NCI-H2227 treated with DMSO at 0.1 percent for 48 hours (cell line): ENCODE measurements at regions not wholly inside any gene's neighbourhood (a gene's known extent, or its start where the extent isn't known, plus 50 kb on each side); places are given as distances from the start of the nearest gene placed in this dataset.
A peak's percentile ranks its signal among the peaks of the same experiment; 100 is the strongest.
"Not testable (repeated sequence)": the region's sequence is repeated elsewhere in the genome, so short reads cannot be mapped to it uniquely, and the experiment has no call there.

Experiments
- DNase-seq: peaks from one replicate; lab custom pipeline; 2025; lab: John Stamatoyannopoulos, UW

DNA sequence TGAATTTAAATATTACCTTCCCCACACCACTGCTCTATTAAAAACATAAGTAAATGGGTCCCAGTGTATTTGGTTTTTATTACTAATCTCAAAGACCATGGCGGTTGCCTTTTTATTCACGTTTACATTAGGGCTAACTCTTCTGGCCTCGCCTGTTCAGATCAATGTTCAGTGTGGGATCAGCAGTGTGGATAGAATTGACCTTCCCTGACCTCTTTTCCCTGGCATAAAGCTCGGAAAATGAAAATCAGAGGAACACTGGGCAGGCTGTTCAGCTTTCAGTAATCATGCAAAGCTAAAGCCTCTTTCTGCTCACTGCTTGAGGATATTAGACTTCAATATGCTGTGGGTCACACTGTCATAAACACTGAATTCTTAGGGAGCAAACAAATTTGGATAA, 422.6 kb upstream of the ONECUT1 start:
- no peak for DNase-seq

DNA sequence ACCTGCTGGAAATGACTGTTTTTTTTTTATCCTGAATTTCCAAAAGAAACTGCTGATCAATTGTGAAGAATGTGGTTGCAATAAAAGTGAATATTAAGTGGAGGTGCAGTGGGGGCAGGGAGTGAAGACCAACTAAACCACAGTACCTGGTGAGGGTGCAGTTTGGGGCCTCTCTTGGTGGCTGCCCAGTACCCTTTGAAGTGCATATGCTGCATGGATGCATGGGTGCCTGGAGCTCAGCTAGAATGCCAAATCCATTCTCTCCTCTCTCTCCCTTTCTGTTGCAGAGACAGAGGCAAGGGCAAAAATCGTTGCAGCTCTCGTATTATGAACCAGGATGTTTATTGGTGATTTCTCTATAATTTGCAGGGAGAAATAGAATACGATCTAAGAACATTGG, 420.5 kb upstream of the ONECUT1 start:
- no peak for DNase-seq

DNA sequence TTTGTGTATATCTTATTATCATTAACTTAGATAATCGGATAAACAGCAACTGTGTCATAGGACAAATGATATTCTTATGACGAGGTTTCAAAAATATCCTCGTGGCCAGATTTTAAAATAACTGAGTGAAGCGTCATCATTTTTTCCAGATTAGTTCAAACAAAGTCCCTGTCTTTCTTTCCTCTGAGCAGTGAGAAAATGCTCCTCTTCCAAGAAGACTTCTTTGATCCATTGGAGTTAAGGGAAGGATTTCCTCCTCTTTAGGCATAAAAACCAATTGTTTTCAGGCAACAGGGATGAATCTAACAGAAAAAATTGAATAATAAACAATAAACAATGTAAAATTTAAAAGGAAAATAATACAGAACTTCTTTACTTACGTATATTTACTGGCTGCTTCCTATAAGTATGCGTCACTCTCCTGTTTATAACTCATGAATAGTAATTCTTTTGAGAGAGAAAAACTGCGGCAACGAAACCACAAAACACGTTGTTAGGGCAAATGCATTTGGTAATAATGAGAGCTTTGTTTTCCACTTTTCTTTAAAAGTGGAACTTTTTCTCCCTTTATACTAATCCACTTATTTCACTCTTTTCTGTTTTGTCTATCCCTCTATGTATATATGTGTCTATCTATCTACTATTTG, 419.4 kb upstream of the ONECUT1 start:
- no peak for DNase-seq

DNA sequence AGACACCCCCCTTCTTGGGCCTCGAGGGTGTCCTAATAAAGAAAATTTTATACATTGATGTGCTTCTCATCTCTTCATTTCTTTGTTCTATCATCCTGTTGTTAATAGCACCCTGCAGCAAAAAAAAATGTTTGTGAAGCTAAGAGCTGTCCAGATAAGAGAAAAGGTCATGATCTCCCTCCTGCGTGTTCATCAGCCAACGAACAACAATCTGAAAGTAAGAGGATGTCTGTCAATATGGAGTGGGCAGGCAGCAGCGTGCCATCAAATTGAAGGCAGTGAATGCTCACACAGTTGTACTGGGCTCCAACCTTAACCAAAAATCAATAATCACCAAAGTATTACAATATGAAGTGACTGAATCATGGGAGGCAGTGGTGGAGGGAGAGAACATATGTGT, 418.6 kb upstream of the ONECUT1 start:
- no peak for DNase-seq

DNA sequence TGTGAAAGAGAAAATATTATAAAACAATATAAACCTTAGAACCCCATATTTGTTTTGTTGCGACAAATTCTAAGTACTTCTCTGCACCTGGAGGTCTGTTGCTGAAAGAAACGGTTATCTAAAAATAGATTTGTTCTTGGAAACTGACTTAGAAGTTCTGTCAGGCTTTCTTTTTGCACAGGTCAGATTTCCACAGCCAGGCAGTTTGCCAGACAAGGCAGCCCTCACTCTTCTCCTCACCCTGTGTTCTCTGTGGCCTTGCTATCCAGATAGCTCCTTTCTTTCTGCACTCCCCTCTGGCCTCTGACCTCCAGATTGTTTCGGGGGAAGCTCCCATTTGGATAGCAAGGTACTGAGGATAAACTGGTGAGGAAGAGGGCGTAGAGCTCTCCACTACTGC, 413.3 kb upstream of the ONECUT1 start:
- DNase-seq, result no peak

DNA sequence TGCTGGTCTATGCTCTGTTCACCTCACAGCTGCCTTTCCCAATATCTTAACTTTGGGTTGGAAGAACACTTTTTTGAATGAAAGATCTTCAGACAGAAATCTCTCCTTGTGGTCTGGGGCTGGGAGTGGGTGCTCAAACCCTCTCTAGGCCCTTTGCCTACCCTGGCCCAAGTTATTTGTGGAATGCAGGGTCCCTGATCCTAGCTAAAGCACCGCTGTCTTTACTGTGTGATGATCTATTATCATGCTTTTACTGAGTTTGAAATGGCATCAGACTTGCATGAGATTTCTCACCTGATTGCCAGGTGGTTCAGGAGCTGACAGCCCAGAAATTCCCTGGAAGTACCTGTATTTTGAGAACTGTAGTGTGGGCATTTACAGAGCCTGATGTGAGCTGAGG, 412.7 kb upstream of the ONECUT1 start:
- no peak for DNase-seq

DNA sequence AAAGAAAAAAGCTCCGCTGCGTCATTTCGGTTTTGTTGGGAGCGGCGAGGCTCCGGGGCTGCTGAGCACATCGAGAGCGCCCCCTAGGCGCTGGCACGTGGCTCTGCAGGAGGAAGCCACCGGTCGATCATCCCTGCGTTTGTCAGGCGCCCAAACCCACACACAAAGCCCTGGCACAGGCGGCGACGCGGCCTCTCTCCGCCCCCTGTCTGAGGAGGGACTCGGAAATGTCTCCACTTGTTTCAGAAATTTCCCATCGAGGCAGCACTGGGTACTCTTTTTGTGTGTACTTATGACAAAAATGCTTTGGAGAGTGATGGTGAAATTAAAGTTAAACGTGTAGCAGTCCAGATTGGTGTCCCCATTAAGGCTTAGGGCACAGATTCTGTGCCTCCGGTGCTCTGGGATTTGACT, 407.3 kb upstream of the ONECUT1 start:
- peak; percentile 39 for DNase-seq

DNA sequence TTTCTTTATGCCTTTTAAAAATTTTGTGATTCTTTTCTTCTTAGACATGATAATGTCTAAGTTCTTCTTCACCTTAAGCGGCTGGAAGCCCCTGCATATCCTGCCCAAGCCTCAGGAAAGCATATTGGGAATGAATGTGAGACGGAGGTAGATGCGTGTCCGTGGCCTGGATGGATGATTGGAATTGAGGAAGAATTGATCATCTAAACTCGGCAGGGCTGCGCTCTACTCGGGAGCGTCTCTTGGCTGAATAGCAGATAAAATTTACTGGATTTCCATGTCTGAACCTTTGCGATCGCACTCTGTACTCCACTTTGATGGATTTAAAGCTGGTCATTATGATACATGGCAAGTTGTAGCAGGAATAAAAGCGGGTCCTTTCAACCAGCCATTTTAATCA, 406.7 kb upstream of the ONECUT1 start:
- no peak for DNase-seq

DNA sequence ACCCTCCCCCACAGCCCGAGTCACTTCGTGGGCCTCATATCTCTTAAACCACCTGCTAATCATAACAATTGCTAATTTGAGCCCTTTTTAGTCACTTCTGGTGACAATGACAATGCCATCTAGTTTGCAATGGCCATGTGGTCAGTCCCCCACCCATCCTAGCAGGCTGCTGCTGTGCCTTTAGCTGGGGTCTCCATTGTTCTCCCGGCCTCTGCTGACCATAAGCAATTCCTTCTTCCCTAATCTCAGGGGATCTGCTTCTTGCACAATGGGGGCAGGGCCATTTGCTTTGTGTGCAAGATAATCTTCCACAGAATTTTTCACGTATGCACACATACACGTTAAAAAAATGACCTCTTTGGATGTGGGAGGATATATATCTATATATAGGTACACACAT, 406.1 kb upstream of the ONECUT1 start:
- no peak for DNase-seq

DNA sequence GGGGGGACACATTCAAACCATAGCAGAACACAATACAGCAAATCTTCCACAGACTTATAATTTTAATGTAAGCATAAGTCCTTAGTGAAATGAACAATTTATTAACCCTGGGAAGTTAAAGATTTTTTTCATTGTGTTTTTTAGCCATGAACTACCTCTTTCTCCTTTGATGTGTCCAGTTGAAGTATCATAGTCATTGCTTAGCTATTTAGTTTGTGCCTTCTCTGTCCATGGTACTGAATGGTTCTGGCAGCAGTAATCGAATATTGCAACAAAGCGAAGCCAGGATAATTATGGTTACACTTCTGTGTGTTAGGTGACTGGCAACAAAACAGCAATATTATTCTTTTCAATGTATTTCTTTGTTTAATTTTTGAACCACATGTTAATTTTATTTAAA, 403.0 kb upstream of the ONECUT1 start:
- DNase-seq, result no peak

DNA sequence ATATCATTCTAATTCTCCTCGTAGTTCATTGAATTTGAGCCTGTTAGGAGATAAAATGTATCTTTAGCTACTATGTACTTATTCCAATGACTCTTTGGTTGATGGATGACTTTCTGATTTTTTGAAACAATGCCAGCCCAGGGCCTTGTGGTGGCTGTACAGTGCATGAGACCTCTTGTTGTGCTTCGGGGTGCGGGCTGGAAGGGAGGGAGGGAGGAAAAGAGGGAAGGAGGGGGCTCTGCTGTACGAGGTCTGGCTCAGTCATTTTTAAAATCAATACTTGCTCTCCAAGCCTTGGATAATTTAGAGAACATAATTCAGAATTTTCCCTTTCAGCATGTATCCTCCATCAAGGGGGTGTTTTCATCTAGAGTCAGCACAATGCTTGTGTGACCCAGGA, 399.7 kb upstream of the ONECUT1 start:
- DNase-seq, result no peak

DNA sequence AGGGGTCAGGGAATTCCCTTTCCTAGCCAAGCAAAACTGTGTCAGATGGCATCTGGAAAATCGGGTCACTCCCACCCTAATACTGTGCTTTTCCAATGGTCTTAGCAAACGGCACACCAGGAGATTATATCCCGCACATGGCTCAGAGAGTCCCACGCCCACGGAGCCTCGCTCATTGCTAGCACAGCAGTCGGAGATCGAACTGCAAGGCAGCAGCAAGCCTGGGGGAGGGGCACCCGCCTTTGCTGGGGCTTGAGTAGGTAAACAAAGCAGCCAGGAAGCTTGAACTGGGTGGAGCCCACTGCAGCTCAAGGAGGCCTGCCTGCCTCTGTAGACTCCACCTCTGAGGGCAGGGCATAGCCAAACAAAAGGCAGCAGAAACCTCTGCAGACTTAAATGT, 393.3 kb upstream of the ONECUT1 start:
- not testable (repeated sequence) for DNase-seq

DNA sequence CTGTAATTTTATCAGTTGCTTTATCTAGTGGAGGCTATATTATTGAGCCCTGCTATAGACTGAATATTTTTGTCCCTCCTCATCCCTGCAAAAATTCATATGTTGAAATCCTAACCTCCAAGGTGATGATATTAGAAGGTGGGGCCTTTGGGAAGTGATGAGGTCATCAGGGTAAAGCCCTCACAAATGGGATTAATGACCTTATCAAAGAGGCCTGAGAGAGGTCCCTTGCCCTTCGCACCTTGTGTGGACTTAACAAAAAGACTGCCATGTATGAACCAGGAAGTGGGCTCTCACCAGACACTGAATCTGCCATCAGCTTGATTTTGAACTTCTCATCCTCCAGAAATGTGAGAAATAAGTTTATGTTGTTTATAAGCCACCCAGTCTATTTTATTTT, 381.4 kb upstream of the ONECUT1 start:
- DNase-seq, result no peak

DNA sequence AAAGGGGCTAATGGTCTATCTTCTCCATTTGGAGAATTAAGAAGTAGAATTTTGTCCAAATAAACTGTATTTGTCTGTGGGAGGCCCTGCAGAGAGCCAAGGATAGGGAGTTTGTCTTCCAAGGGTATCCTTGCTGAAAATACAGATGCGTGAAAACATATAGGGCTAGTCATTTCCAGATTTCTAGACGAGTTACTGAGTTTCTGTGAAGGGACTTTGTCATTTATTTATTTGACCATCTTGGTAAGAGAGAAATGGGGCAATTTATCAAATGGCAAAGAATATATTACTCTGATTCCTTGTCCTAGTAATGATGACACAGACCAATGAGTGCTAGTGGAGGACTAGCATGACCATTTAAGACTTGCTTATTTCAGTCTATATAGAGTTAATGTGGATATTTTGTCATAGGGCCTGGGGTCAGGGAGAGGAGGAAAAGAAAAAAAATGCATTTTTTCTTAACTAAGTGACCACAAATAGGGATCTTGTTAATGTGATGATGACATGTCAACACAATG, 376.6 kb upstream of the ONECUT1 start:
- no peak for DNase-seq

DNA sequence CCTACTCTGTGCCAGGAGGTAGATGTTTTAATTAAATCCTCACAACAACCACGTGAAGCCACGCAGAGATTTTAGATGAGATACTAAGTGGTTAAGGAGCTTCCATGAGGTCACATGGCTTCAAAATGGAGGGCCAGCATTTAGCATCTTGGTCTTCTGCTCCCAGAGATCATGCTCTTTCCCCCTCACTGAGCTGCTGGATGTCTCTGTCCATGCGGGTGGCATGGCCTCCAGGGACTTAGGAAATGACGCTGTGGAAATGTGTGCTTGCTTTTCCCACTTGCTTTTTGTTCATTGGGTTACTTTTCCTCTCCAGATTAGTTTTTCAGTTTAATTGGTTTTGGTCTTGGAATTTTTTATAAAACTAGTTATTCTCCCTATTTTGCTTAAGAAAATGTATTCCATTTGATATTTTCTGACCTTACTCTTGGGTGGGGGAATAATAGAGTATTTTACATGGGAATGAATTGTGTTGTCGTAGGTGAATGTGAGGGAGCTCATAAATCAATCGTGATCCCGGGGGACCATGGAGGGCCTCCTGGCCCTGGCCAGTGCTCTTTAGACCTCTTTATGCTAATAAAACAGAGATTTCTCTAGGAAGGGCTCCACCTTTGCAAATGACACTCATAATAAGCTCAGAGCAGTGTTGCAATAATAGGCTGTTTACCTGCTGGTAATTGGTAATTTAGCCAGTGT, 376.0 kb upstream of the ONECUT1 start:
- no peak for DNase-seq

DNA sequence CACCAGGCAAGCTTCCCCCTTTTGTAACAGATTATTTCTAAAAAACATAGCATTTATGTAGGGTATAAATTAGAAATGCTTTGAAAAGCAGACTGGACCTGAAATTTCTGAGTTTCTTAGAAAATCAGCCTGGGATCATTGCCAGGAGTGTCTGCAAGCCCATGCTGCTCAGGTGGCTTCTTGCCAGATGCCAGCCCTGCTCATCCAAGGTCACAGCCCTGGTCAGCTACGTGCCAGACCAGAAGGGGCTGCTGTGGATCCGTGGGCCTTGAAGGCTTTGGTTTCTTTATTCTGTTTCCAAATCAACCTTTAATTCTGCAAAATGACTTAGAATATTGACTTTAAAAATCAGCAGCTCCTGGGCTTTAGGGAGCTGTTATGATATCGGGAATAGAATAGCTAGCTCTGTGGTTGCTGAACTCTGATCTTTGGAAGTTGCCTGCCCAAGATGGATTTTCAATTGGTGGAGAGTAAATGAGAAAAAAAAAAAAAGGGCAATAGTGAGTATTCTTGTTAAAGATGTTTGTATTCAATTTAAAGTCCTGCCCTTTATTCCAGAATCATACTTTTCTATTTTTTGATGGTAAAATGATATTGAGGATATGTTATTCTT, 370.1 kb upstream of the ONECUT1 start:
- DNase-seq, result no peak

DNA sequence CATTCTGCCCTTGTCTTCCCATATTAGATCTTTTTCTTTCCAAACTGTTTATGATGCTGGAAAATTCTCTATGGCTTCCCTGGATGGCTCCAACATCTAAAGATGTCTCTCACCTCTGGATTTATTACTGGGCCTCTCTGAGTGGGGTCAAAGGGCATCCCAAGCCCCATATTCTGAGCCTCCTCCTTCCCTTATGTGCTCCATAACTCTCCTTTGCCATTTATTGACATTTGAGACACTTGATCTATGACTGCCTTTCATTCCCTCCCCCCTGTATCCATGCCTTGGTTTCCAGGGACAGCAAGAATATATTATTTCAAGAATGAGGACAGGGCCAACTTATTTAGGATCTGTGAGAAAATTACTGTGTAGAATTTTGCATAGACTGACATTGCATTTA, 369.3 kb upstream of the ONECUT1 start:
- DNase-seq, result no peak

DNA sequence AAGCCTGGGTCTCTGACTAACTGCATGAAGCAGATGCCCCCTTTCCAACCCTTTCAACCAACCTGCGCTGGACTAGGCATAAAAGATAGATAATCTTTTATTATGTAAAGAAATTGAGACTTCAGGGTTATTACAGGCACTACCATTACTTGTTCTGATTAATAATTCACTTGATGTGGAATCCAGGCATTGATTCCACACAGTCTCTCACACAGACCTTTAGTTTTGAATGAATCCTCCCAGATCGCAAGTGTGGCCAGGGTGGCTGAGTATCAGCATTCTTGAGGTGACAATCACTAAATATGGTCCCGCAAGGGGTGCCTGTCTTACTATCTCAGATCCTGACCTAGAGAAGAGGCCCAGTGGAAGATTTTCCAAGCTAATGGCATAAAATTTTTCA, 368.9 kb upstream of the ONECUT1 start:
- DNase-seq, result no peak

DNA sequence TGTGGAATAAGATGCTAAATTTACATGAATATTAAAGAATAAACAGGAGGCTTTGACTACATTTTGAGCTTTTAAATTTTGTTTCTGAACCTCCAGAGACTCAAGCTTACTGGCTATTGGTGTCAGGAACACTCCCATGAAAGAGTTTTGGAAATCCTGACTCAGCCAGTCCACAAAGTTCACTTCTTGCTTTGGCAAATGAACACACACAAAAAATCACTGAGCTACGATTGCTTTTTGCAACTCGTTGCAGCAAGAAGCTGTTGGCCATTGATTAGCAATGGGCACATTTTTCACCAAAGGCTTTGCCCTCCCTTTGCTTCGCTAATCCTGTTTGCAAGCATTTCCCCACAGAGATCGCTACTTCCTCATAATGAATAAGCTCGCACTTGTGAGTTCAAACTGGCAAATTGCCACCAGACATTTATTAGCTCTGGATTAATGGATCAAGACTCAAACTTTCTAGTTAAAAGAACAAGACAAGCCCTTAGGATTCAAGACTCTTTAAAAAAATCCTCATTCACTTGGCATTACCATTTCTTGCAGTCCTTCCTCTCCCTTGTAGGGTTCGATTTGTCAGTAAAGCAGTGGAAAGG, 343.2 kb upstream of the ONECUT1 start:
- no peak for DNase-seq

DNA sequence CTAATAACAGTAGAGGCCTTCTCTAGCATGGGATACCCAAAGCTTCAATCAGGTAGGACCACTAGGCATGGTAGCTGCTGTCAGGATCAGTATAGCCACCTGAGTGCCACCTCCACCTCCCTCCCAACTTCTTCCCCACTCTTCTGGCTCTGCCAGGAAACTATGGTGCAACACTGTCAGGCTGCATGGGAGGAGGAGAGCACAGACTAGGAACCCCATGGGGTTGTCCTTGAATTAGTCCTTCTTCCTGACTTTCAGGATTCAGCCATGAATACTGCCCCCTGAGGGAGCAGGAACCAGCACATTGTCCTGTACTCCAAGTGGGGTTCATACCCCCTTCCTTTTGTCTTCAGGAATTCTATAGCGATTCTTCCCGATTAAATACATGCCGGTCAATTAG, 340.8 kb upstream of the ONECUT1 start:
- DNase-seq, result no peak

DNA sequence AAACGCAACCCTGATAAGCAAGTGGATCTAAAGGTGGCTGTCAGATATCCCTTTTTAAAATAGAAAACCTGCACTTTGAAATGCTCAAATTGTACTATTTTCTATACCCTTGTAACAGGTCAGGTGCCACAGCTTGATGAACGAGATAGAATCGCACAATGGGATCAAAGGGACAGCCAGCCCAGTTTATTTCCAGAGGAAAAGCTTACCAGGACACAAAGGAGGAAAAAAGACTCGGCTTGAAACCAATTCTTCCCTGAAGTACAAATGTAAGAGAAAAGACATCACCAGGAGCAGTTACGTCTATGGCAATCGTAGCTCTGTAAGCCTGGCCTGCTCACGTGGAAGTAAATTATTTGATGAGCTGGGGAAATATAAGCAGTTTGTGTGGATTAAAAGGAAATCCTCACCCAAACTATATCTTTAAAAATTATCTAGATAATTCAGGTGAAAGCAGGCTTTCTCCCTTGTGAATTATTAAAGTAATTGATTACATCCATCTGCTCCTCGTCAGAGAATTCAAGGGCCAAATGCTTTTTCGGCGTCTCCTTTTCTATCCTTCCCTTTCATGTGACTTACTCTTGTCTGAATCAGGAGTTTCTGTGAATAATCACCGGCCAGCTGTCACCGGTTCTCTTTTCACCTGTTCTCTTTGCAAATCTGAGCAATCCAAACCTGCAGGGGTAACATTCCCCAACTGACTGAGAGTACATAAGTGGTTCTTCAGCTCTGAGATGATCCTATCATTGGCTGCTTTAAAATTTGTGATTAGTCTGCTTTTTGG, 339.2 kb upstream of the ONECUT1 start:
- no peak for DNase-seq

DNA sequence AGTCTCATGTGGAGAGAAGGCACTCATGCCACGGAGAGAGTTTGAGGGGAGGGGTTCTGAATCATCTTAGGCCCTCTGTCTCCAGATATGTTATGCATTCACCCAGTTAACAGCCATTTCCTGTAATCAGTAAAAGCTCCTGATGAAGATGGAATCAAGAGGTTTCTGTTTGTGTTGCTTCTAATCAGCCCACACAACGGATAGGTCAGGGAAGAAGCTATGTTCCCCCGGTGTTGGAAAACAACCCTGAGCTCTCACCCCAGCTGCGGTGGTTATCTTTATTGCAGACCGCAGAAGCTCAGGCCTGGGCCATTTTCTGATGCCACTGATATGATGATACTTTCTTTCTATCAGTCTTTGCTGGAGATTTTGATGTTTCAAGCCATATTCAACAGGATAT, 338.5 kb upstream of the ONECUT1 start:
- no peak for DNase-seq
